ENCODE measurements at regions not wholly inside any gene's neighbourhood (a gene's known extent, or its start where the extent isn't known, plus 50 kb on each side); places are given as distances from the start of the nearest gene placed in this dataset.

DNA sequence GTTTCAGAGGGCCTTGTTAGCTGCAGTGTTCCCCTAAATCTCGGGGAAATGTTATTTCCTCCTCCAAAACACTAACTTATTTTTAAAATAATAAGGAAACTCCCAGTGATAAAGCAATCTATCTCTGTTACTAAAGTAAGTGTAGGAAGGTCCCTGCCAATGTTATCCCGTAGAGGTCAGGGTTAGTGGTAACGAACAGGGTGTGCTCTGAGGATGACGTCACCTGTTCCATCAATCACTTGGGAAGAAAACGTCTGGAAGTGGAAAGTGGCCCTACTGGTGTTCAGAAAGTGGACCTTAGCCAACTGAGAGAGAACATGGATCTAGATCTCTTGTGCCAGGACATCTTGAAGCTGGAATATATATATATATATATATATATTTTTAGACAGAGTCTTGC lies 249.5 kb downstream of the BCOR start:
- TF ChIP-seq EP300 (IDR thresholded peaks at IDR 0.05) (no peak), CTCF (IDR thresholded peaks at IDR 0.05) (no peak)

Measured in ovary (tissue), 3 donors.